ENCODE measurements at regions not wholly inside any gene's neighbourhood (a gene's known extent, or its start where the extent isn't known, plus 50 kb on each side); places are given as distances from the start of the nearest gene placed in this dataset.

DNA sequence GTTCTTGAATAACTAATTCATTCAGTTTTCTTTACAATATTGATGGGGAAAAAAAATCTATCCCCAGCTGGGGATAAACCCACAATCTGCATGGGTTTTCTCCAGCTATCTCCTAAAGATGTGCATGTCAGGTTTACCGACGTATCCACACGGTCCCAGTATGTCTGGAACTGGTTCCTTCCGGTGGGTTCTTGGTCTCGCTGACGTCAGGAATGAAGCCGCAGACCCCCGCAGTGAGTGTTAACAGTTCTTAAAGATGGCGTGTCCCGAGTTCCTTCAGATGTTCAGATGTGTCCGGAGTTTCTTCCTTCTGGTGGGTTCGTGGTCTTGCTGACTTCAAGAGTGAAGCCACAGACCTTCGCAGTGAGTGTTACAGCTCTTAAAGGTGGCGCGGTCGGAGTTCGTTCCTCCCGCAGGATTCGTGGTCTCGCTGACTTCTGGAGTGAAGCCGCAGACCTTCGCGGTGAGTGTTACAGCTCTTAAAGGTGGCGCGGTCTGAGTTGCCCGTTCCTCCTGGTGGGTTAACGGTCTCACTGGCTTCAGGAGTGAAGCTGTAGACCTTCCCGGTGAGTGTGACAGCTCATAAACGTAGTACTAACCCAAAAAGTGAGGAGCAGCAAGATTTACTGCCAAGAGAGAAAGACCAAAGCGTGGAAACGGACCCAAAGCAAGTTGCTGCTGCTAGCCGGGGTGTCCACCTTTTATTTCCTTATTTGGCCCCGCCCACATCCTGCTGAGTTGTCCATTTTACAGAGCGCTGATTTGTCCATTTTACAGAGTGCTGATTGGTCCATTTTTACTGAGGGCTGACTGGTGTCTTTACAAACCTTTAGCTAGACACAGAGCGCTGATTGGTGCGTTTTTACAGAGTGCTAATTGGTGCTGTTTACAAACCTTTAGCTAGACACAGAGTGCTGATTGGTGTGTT lies 195.1 kb upstream of the NR2F2 start:
- H3K27me3 Mint-ChIP-seq (ENCODE audit: insufficient read depth, low read depth, poor library complexity) = peaks cover 2% of the 10 kb centered on the region
- no peaks in the 10 kb centered on the region for H3K36me3 ChIP-seq (ENCODE audit: insufficient read depth)
- no peak overlapping the region for H3K4me3 Mint-ChIP-seq
- no peaks in the 10 kb centered on the region for H3K4me1 Mint-ChIP-seq
- no peaks in the 10 kb centered on the region for H4K20me1 ChIP-seq (replicated peaks; ENCODE audit: insufficient read depth)
- H3K27me3 ChIP-seq (ENCODE audit: insufficient read depth) = no peaks in the 10 kb centered on the region
- H3K27ac Mint-ChIP-seq = no peak overlapping the region
- DNase-seq (ENCODE audit: low spot score) (no peak), ATAC-seq (no peak)
- 0 out of 2 replicates have a peak, but pooled peaks cover 2% of the 10 kb centered on the region for H3K9me2 ChIP-seq (ENCODE audit: insufficient read depth)
- no peaks in the 10 kb centered on the region for H3K79me2 ChIP-seq (replicated peaks; ENCODE audit: insufficient read depth)
- peaks cover 3% of the 10 kb centered on the region; the same call in 2 of the 3 replicates for H3K9me3 Mint-ChIP-seq
- TF ChIP-seq NANOG (IDR thresholded peaks at IDR 0.05; ENCODE audit: borderline replicate concordance) = no peak
- TF ChIP-seq POLR2AphosphoS5 (IDR thresholded peaks at IDR 0.05; ENCODE audit: low read depth) = no peak
- no peak for TF ChIP-seq ZNF114 (CRISPR knock-in tag; IDR thresholded peaks at IDR 0.05)
- no peak for TF ChIP-seq EZH2phosphoT487 (IDR thresholded peaks at IDR 0.05; ENCODE audit: unreplicated experiment)
- TF ChIP-seq STAT1 (IDR thresholded peaks at IDR 0.05; ENCODE audit: unreplicated experiment) = no peak
- TF ChIP-seq, protein P1, sequence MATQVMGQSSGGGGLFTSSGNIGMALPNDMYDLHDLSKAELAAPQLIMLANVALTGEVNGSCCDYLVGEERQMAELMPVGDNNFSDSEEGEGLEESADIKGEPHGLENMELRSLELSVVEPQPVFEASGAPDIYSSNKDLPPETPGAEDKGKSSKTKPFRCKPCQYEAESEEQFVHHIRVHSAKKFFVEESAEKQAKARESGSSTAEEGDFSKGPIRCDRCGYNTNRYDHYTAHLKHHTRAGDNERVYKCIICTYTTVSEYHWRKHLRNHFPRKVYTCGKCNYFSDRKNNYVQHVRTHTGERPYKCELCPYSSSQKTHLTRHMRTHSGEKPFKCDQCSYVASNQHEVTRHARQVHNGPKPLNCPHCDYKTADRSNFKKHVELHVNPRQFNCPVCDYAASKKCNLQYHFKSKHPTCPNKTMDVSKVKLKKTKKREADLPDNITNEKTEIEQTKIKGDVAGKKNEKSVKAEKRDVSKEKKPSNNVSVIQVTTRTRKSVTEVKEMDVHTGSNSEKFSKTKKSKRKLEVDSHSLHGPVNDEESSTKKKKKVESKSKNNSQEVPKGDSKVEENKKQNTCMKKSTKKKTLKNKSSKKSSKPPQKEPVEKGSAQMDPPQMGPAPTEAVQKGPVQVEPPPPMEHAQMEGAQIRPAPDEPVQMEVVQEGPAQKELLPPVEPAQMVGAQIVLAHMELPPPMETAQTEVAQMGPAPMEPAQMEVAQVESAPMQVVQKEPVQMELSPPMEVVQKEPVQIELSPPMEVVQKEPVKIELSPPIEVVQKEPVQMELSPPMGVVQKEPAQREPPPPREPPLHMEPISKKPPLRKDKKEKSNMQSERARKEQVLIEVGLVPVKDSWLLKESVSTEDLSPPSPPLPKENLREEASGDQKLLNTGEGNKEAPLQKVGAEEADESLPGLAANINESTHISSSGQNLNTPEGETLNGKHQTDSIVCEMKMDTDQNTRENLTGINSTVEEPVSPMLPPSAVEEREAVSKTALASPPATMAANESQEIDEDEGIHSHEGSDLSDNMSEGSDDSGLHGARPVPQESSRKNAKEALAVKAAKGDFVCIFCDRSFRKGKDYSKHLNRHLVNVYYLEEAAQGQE (IDR thresholded peaks at IDR 0.05; ENCODE audit: unreplicated experiment) = no peak
- TF ChIP-seq ZNF462 (CRISPR knock-in tag; IDR thresholded peaks at IDR 0.05) = no peak
- no peak for TF ChIP-seq CREB1 (CRISPR knock-in tag; IDR thresholded peaks at IDR 0.05; ENCODE audit: low read depth)
- no peak overlapping the region for H3K27ac ChIP-seq (ENCODE audit: low read depth)
- H3K36me3 Mint-ChIP-seq (ENCODE audit: low read depth) = no peaks in the 10 kb centered on the region
- peak overlapping the region; percentile 59; the same call in 1 of the 2 replicates for H2AFZ ChIP-seq
- H3K4me3 ChIP-seq = no peak overlapping the region
- H3F3A ChIP-seq (replicated peaks; ENCODE audit: low read depth) = no peaks in the 10 kb centered on the region
- H3K4me2 ChIP-seq = no peak overlapping the region
- no peaks in the 10 kb centered on the region for H3K4me1 ChIP-seq (ENCODE audit: insufficient read depth)
